ENCODE measurements at regions not wholly inside any gene's neighbourhood (a gene's known extent, or its start where the extent isn't known, plus 50 kb on each side); places are given as distances from the start of the nearest gene placed in this dataset.

- WGBS (ENCODE audit: insufficient coverage, low coverage, missing lambda C conversion rate), result 0% methylated on average over 1 of the region's 1 CpG
- H3K9ac ChIP-seq (ENCODE audit: insufficient read depth in 1 of 2, low read depth in 2 of 2, low read length in 2 of 2), result no peak overlapping the region
- no peak overlapping the region for H3K27ac ChIP-seq (ENCODE audit: extremely low read depth, low read depth, low read length)
- in situ Hi-C loops (cut with MboI), result no loop called here
- DNase-seq (ENCODE audit: extremely low read depth in 1 of 4, low spot score in 3 of 4), result no peak
- ChIA-PET CTCF (ENCODE audit: low intra/inter-chr PET ratio) (no interaction called here), POLR2A (no interaction called here)
- no peaks in the 10 kb centered on the region for H3K36me3 ChIP-seq (ENCODE audit: control insufficient read depth, insufficient read depth, low read length)
- no peaks in the 10 kb centered on the region for H4K20me1 ChIP-seq (replicated peaks; ENCODE audit: control insufficient read depth, insufficient read depth, low read length)
- no peak for TF ChIP-seq ZC3H11A (IDR thresholded peaks at IDR 0.05; ENCODE audit: low read depth, low read length)
- TF ChIP-seq ZBTB2 (IDR thresholded peaks at IDR 0.05), result no peak
- TF ChIP-seq MAFG (tag; conservative IDR thresholded peaks at IDR 0.05), result no peak
- no peak for TF ChIP-seq TCF15 (CRISPR knock-in tag; IDR thresholded peaks at IDR 0.05)
- no peak for TF ChIP-seq MEF2D (tag; conservative IDR thresholded peaks at IDR 0.05; ENCODE audit: low read depth)
- H3K79me2 ChIP-seq (ENCODE audit: control insufficient read depth, insufficient read depth, low read length), result no peaks in the 10 kb centered on the region
- no peak overlapping the region for H2AFZ ChIP-seq (ENCODE audit: low read depth, low read length)
- no peak overlapping the region for H3K4me2 ChIP-seq (ENCODE audit: insufficient read depth, low read length)
- H3K4me3 ChIP-seq, result no peak overlapping the region
- intact Hi-C loops (cut with micrococcal nuclease), result no loop called here
- H3K27me3 ChIP-seq (ENCODE audit: control insufficient read depth in 2 of 2, insufficient read depth in 2 of 2, low read length in 2 of 2), result no peaks in the 10 kb centered on the region; a peak in 1 of 5 replicates
- no peak for FAIRE-seq
- H3K9me3 ChIP-seq (replicated peaks; ENCODE audit: control insufficient read depth, insufficient read depth, low read depth, low read length), result no peaks in the 10 kb centered on the region
- H3K9me1 ChIP-seq (ENCODE audit: control insufficient read depth, insufficient read depth, low read length), result no peaks in the 10 kb centered on the region
- H3K4me1 ChIP-seq (replicated peaks in 1 of 2; ENCODE audit: control insufficient read depth in 2 of 2, insufficient read depth in 2 of 2, low read length in 2 of 2), result no peaks in the 10 kb centered on the region
- no TSS peak for BruUV-seq (replicated peaks)
- no peak for ATAC-seq
These were observed 139.2 kb upstream of the SOX21 start for GRCh38 chr13:94851576-94851975.

DNA sequence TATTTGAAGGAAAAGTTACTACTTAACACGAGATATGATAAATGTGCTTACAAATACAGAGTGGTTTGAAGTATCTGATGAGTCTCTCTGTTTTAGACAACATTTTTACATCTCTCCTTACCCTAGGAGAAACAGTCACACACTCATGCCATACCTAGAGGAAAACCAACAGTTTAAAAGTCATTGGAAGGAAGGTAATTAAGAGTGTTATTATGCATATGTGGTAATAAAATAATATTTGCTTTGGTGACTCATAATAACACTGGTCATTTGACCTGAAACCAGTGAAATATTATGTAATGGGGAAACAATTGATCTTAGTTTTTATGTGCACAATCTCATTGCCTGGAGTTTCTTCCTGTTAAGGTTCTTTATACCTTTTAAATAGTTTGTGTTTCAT lies 136.9 kb upstream of the SOX21 start:
- H3K27ac ChIP-seq (ENCODE audit: extremely low read depth, low read depth, low read length), result no peak overlapping the region
- H3K36me3 ChIP-seq (ENCODE audit: control insufficient read depth, insufficient read depth, low read length), result no peaks in the 10 kb centered on the region
- H3K4me2 ChIP-seq (ENCODE audit: insufficient read depth, low read length), result no peak overlapping the region
- in situ Hi-C loops (cut with MboI), result no loop called here
- H3K9me3 ChIP-seq (replicated peaks; ENCODE audit: control insufficient read depth, insufficient read depth, low read depth, low read length), result no peaks in the 10 kb centered on the region
- no peaks in the 10 kb centered on the region; a peak in 1 of 5 replicates for H3K27me3 ChIP-seq (ENCODE audit: control insufficient read depth in 2 of 2, insufficient read depth in 2 of 2, low read length in 2 of 2)
- ChIA-PET CTCF (ENCODE audit: low intra/inter-chr PET ratio) (no interaction called here), POLR2A (no interaction called here)
- WGBS (ENCODE audit: insufficient coverage, low coverage, missing lambda C conversion rate), result 0% methylated on average over 1 of the region's 1 CpG
- BruUV-seq (replicated peaks), result no TSS peak
- no peaks in the 10 kb centered on the region for H3K4me1 ChIP-seq (replicated peaks in 1 of 2; ENCODE audit: control insufficient read depth in 2 of 2, insufficient read depth in 2 of 2, low read length in 2 of 2)
- no peaks in the 10 kb centered on the region for H4K20me1 ChIP-seq (replicated peaks; ENCODE audit: control insufficient read depth, insufficient read depth, low read length)
- intact Hi-C loops (cut with micrococcal nuclease), result no loop called here
- H3K9me1 ChIP-seq (ENCODE audit: control insufficient read depth, insufficient read depth, low read length), result no peaks in the 10 kb centered on the region
- H3K4me3 ChIP-seq, result no peak overlapping the region
- no peak overlapping the region for H3K9ac ChIP-seq (ENCODE audit: insufficient read depth in 1 of 2, low read depth in 2 of 2, low read length in 2 of 2)
- H2AFZ ChIP-seq (ENCODE audit: low read depth, low read length), result no peak overlapping the region
- ATAC-seq (no peak), FAIRE-seq (no peak), DNase-seq (ENCODE audit: extremely low read depth in 1 of 4, low spot score in 3 of 4) (no peak)
- H3K79me2 ChIP-seq (ENCODE audit: control insufficient read depth, insufficient read depth, low read length), result no peaks in the 10 kb centered on the region
- TF ChIP-seq NONO (IDR thresholded peaks at IDR 0.05; ENCODE audit: low read depth in 2 of 2, low read length in 1 of 2) (no peak), NCOA2 (IDR thresholded peaks at IDR 0.05; ENCODE audit: partially characterized antibody in 2 of 2) (no peak), SUPT5H (IDR thresholded peaks at IDR 0.05) (no peak), ZC3H4 (CRISPR knock-in tag; IDR thresholded peaks at IDR 0.05; ENCODE audit: borderline replicate concordance) (no peak), HMG20B (CRISPR knock-in tag; IDR thresholded peaks at IDR 0.05) (no peak)

All from K562 (cell line).